ENCODE measurements at regions not wholly inside any gene's neighbourhood (a gene's known extent, or its start where the extent isn't known, plus 50 kb on each side); places are given as distances from the start of the nearest gene placed in this dataset.

DNA sequence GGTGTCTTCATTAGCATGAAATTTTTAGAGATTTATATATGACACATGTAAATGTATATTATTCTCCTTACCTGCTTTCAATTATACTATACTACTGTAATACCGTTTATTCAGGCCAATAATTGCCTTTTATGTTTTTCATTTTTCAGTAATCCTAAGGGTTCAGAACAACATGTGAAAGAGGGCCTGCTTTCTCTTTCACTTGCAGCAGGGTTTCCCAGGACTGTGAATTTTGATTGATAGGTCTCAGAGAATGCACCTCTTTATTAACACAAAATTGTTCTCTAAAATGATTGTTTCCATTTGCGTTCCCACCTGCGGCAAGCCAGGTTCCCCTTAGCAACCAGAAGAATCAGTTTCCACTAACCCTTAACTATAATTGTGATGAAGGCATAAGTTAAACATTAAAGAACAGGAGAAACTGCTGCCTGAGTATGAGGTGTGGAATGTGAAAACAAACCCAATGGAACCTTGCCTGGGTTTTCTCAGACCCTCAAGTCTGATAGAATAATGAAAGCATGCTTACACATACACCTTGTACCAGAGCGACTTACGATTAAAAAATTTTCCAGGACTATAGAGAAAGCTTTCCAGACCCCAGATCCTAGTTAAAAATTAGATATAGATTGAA lies 1591.2 kb upstream of the LRRTM1 start:
- H4K20me1 ChIP-seq (ENCODE audit: low read length) = no peaks in the 10 kb centered on the region
- H3K9me3 ChIP-seq (ENCODE audit: low read length) = no peaks in the 10 kb centered on the region
- CTCF ChIA-PET = no interaction called here
- H3K36me3 ChIP-seq (ENCODE audit: low read depth, low read length) = no peaks in the 10 kb centered on the region
- TF ChIP-seq EZH2 (IDR thresholded peaks at IDR 0.05; ENCODE audit: low read length, unreplicated experiment) (no peak), EZH2phosphoT487 (IDR thresholded peaks at IDR 0.05; ENCODE audit: borderline replicate concordance, low read length) (no peak)
- TF ChIP-seq, protein P1, sequence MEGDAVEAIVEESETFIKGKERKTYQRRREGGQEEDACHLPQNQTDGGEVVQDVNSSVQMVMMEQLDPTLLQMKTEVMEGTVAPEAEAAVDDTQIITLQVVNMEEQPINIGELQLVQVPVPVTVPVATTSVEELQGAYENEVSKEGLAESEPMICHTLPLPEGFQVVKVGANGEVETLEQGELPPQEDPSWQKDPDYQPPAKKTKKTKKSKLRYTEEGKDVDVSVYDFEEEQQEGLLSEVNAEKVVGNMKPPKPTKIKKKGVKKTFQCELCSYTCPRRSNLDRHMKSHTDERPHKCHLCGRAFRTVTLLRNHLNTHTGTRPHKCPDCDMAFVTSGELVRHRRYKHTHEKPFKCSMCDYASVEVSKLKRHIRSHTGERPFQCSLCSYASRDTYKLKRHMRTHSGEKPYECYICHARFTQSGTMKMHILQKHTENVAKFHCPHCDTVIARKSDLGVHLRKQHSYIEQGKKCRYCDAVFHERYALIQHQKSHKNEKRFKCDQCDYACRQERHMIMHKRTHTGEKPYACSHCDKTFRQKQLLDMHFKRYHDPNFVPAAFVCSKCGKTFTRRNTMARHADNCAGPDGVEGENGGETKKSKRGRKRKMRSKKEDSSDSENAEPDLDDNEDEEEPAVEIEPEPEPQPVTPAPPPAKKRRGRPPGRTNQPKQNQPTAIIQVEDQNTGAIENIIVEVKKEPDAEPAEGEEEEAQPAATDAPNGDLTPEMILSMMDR (conservative IDR thresholded peaks at IDR 0.05; ENCODE audit: low read depth, low read length) = no peak
- no peak overlapping the region for H3K9ac ChIP-seq (ENCODE audit: low read length)
- no peaks in the 10 kb centered on the region for H3K79me2 ChIP-seq (ENCODE audit: low read length)
- DNase-seq (peak; percentile 48), ATAC-seq (peak; percentile 58)
- intact Hi-C loops (cut with micrococcal nuclease) = loop anchor here (2.0 to 10.0 kb wide), 4 partner anchors 241 to 631 kb away; no protein-coding TSS in a partner anchor
- no peaks in the 10 kb centered on the region for H3K27me3 ChIP-seq (ENCODE audit: low read length)
- H3K4me2 ChIP-seq (ENCODE audit: low read length) = peak overlapping the region; percentile 53
- no peak overlapping the region for H3K27ac ChIP-seq (ENCODE audit: low read length)
- POLR2A ChIA-PET (ENCODE audit: unreplicated experiment) = no interaction called here
- BruUV-seq (replicated peaks) = no TSS peak
- H3K4me3 ChIP-seq (ENCODE audit: low read length) = peak overlapping the region; percentile 28; the same call in 1 of the 2 replicates
- peaks cover 16% of the 10 kb centered on the region; the same call in 1 of the 2 replicates for H3K4me1 ChIP-seq (ENCODE audit: insufficient read depth, low read length)
- H2AFZ ChIP-seq (ENCODE audit: low read length) = peak overlapping the region; percentile 50
- no peaks in the 10 kb centered on the region for H3F3A ChIP-seq (ENCODE audit: low read length, unreplicated experiment)
- no peaks in the 10 kb centered on the region for H3K9me2 ChIP-seq (replicated peaks; ENCODE audit: low read length)

- intact Hi-C loops (cut with micrococcal nuclease) = loop anchor here (1.0 to 10.0 kb wide), 6 partner anchors 240 to 887 kb away; no protein-coding TSS in a partner anchor
- Histone ChIP-seq H4K20me1 (ENCODE audit: low read length) (no peaks in the 10 kb centered on the region), H3K36me3 (ENCODE audit: low read depth, low read length) (no peaks in the 10 kb centered on the region), H3K9me3 (ENCODE audit: low read length) (no peaks in the 10 kb centered on the region), H3K27me3 (ENCODE audit: low read length) (no peaks in the 10 kb centered on the region), H3K9ac (ENCODE audit: low read length) (no peak overlapping the region), H3K4me2 (ENCODE audit: low read length) (peak overlapping the region; percentile 43), H2AFZ (ENCODE audit: low read length) (peak overlapping the region; percentile 17; the same call in 1 of the 2 replicates), H3K4me3 (ENCODE audit: low read length) (no peak overlapping the region), H3K79me2 (ENCODE audit: low read length) (no peaks in the 10 kb centered on the region), H3K4me1 (ENCODE audit: insufficient read depth, low read length) (peaks cover 16% of the 10 kb centered on the region; the same call in 1 of the 2 replicates), H3F3A (ENCODE audit: low read length, unreplicated experiment) (no peaks in the 10 kb centered on the region), H3K27ac (ENCODE audit: low read length) (no peak overlapping the region), H3K9me2 (replicated peaks; ENCODE audit: low read length) (no peaks in the 10 kb centered on the region)
- CTCF ChIA-PET = interaction anchor here (0.6 to 0.9 kb wide), 4 partner anchors 133 to 590 kb away, joined by 3 to 4 read pairs (median 3); no protein-coding TSS in a partner anchor
- POLR2A ChIA-PET (ENCODE audit: unreplicated experiment) = no interaction called here
- DNase-seq (peak; percentile 66), ATAC-seq (peak; percentile 79)
- no peak for TF ChIP-seq EZH2 (IDR thresholded peaks at IDR 0.05; ENCODE audit: low read length, unreplicated experiment)
- TF ChIP-seq, protein P1 (conservative IDR thresholded peaks at IDR 0.05; ENCODE audit: low read depth, low read length) = peak; percentile 61
- no TSS peak for BruUV-seq (replicated peaks)
These were observed 1590.0 kb upstream of the LRRTM1 start for GRCh38 chr2:81894451-81894990.

DNA sequence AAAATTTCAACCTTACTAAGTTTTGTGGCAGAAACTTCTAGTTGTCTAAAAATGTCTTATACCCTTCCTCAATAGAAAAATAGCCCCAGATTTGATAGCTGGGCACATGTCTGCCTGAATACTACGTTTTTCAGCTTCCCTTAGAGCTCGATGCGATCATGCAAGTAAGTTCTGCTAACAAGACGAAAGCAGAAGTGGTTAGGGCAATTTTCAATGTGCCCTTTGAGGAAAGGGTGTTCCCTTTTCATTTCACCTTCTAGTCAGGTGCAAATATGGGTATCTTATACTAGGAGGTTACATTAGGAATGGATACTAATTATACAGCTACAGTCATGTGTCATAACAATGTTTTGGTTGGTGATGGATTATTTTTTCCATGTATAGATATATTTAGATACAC lies 1572.1 kb upstream of the LRRTM1 start:
- TF ChIP-seq EZH2 (IDR thresholded peaks at IDR 0.05; ENCODE audit: low read length, unreplicated experiment) = no peak
- TF ChIP-seq, protein P1 (conservative IDR thresholded peaks at IDR 0.05; ENCODE audit: low read depth, low read length) = no peak
- no peak for TF ChIP-seq EZH2phosphoT487 (IDR thresholded peaks at IDR 0.05; ENCODE audit: borderline replicate concordance, low read length)
- no peak for DNase-seq

More for the DNA sequence above, 1572.1 kb upstream of the LRRTM1 start:
- Histone ChIP-seq H4K20me1 (ENCODE audit: low read length) (no peaks in the 10 kb centered on the region), H3K79me2 (ENCODE audit: low read length) (no peaks in the 10 kb centered on the region), H3K9me2 (replicated peaks; ENCODE audit: low read length) (no peaks in the 10 kb centered on the region), H3K4me3 (ENCODE audit: low read length) (no peak overlapping the region), H3K36me3 (ENCODE audit: low read depth, low read length) (no peaks in the 10 kb centered on the region), H3K9me3 (ENCODE audit: low read length) (no peaks in the 10 kb centered on the region), H3F3A (ENCODE audit: low read length, unreplicated experiment) (no peaks in the 10 kb centered on the region), H2AFZ (ENCODE audit: low read length) (no peak overlapping the region), H3K4me1 (ENCODE audit: insufficient read depth, low read length) (no peaks in the 10 kb centered on the region), H3K27ac (ENCODE audit: low read length) (no peak overlapping the region), H3K27me3 (ENCODE audit: low read length) (no peaks in the 10 kb centered on the region), H3K4me2 (ENCODE audit: low read length) (no peak overlapping the region), H3K9ac (ENCODE audit: low read length) (no peak overlapping the region)
- ChIA-PET CTCF (no interaction called here), POLR2A (ENCODE audit: unreplicated experiment) (no interaction called here)
- intact Hi-C loops (cut with micrococcal nuclease) = no loop called here
- BruUV-seq (replicated peaks) = no TSS peak
- no peak for ATAC-seq
